ENCODE measurements at regions not wholly inside any gene's neighbourhood (a gene's known extent, or its start where the extent isn't known, plus 50 kb on each side); places are given as distances from the start of the nearest gene placed in this dataset.
A peak's percentile ranks its signal among the peaks of the same experiment; 100 is the strongest.

- peaks cover 0 to 20% (median 2%) of the 10 kb centered on the region in 5 donors for H3K4me1 ChIP-seq (ENCODE audit: control insufficient read depth in 5 of 5, insufficient read depth in 5 of 5, low read length in 5 of 5)
- no peak for DNase-seq
- no peak for TF ChIP-seq CTCF (IDR thresholded peaks at IDR 0.05; ENCODE audit: control extremely low read depth, extremely low read depth)
- H3K27ac ChIP-seq (ENCODE audit: low read depth in 1 of 2, low read length in 1 of 2), result no peak overlapping the region
- WGBS, 2 donors, result 67 to 90% methylated on average over 2 of the region's 2 CpGs
- H3K9ac ChIP-seq (ENCODE audit: insufficient read depth in 1 of 2, low read length in 2 of 2), result no peak overlapping the region
- H3K36me3 ChIP-seq (ENCODE audit: control insufficient read depth in 4 of 4, insufficient read depth in 4 of 4, low read length in 4 of 4), result no peaks in the 10 kb centered on the region
- H3K4me3 ChIP-seq, result no peak overlapping the region
- no peaks in the 10 kb centered on the region for H3K27me3 ChIP-seq (ENCODE audit: control insufficient read depth in 3 of 3, insufficient read depth in 3 of 3, low read length in 2 of 3)
- H3K9me3 ChIP-seq (ENCODE audit: control insufficient read depth in 4 of 4, insufficient read depth in 3 of 4, low read length in 3 of 4), result no peaks in the 10 kb centered on the region
- no peak for ATAC-seq (ENCODE audit: insufficient read depth, low FRiP score)
Measured at GRCh38 chr3:153590051-153590450, 428.0 kb downstream of the RAP2B start.

GRCh38 chr3:153591561-153592245 lies 429.7 kb downstream of the RAP2B start:
- DNase-seq, result no peak
- H3K27me3 ChIP-seq (ENCODE audit: control insufficient read depth in 3 of 3, insufficient read depth in 3 of 3, low read length in 2 of 3), result no peaks in the 10 kb centered on the region
- H3K36me3 ChIP-seq (ENCODE audit: control insufficient read depth in 4 of 4, insufficient read depth in 4 of 4, low read length in 4 of 4), result no peaks in the 10 kb centered on the region
- peaks cover 0 to 22% (median 2%) of the 10 kb centered on the region in 5 donors for H3K4me1 ChIP-seq (ENCODE audit: control insufficient read depth in 5 of 5, insufficient read depth in 5 of 5, low read length in 5 of 5)
- 50 to 75% methylated on average over 1 of the region's 1 CpG for WGBS, 2 donors
- H3K9ac ChIP-seq (ENCODE audit: insufficient read depth in 1 of 2, low read length in 2 of 2), result no peak overlapping the region
- no peak for TF ChIP-seq CTCF (IDR thresholded peaks at IDR 0.05; ENCODE audit: control extremely low read depth, extremely low read depth)
- H3K27ac ChIP-seq (ENCODE audit: low read depth in 1 of 2, low read length in 1 of 2), result no peak overlapping the region
- no peak for ATAC-seq (ENCODE audit: insufficient read depth, low FRiP score)
- H3K4me3 ChIP-seq, result no peak overlapping the region
- H3K9me3 ChIP-seq (ENCODE audit: control insufficient read depth in 4 of 4, insufficient read depth in 3 of 4, low read length in 3 of 4), result no peaks in the 10 kb centered on the region

GRCh38 chr3:153595186-153595815 lies 433.3 kb downstream of the RAP2B start:
- DNase-seq (peak in 2 of 3 donors; percentile 71 to 77), ATAC-seq (ENCODE audit: insufficient read depth, low FRiP score) (peak; percentile 64)
- Histone ChIP-seq H3K27me3 (ENCODE audit: control insufficient read depth in 3 of 3, insufficient read depth in 3 of 3, low read length in 2 of 3) (no peaks in the 10 kb centered on the region), H3K9me3 (ENCODE audit: control insufficient read depth in 4 of 4, insufficient read depth in 3 of 4, low read length in 3 of 4) (no peaks in the 10 kb centered on the region), H3K4me3 (no peak overlapping the region), H3K4me1 (ENCODE audit: control insufficient read depth in 5 of 5, insufficient read depth in 5 of 5, low read length in 5 of 5) (peaks cover 0 to 23% (median 6%) of the 10 kb centered on the region in 5 donors), H3K36me3 (ENCODE audit: control insufficient read depth in 4 of 4, insufficient read depth in 4 of 4, low read length in 4 of 4) (no peaks in the 10 kb centered on the region), H3K9ac (ENCODE audit: insufficient read depth in 1 of 2, low read length in 2 of 2) (no peak overlapping the region), H3K27ac (ENCODE audit: low read depth in 1 of 2, low read length in 1 of 2) (no peak overlapping the region)
- peak; percentile 36 for TF ChIP-seq CTCF (IDR thresholded peaks at IDR 0.05; ENCODE audit: control extremely low read depth, extremely low read depth)

All from lung (tissue), 11 donors.